HG02610 (cell line): ENCODE measurements at regions not wholly inside any gene's neighbourhood (a gene's known extent, or its start where the extent isn't known, plus 50 kb on each side); places are given as distances from the start of the nearest gene placed in this dataset.

Experiments used
- ATAC-seq: cut with Tn5 transposase; IDR thresholded peaks from one replicate; pipeline ENCODE4 v1.9.1; 2021; ENCODE audit warnings: mild to moderate bottlenecking, moderate library complexity; ENCODE audit not compliant: unreplicated experiment

GRCh38 chr11:45036010-45036409, 85.3 kb upstream of the TP53I11 start:
- no peak for ATAC-seq

- no peak for ATAC-seq
Observed at GRCh38 chr11:45036733-45037132, 86.0 kb upstream of the TP53I11 start.

GRCh38 chr11:45037434-45038005, 86.8 kb upstream of the TP53I11 start:
- ATAC-seq = no peak

- no peak for ATAC-seq
Observed at GRCh38 chr11:45038923-45039322, 88.2 kb upstream of the TP53I11 start.

GRCh38 chr11:45041596-45041995, 90.9 kb upstream of the TP53I11 start:
- no peak for ATAC-seq

- ATAC-seq = no peak
Observed at GRCh38 chr11:45042560-45042959, 91.9 kb upstream of the TP53I11 start.

GRCh38 chr11:45043755-45044475, 93.2 kb upstream of the TP53I11 start:
- no peak for ATAC-seq

GRCh38 chr11:45045683-45046471, 95.2 kb upstream of the TP53I11 start:
- no peak for ATAC-seq

- ATAC-seq = no peak
Observed at GRCh38 chr11:45048313-45048841, 97.7 kb upstream of the TP53I11 start.

GRCh38 chr11:45048870-45049691, 97.4 kb upstream of the PRDM11 start:
- ATAC-seq = no peak

- ATAC-seq = no peak
Observed at GRCh38 chr11:45050111-45050510, 96.3 kb upstream of the PRDM11 start.

- no peak for ATAC-seq
Observed at GRCh38 chr11:45051621-45052020, 94.8 kb upstream of the PRDM11 start.

GRCh38 chr11:45052361-45052760, 94.1 kb upstream of the PRDM11 start:
- ATAC-seq = no peak

GRCh38 chr11:45053736-45054446, 92.5 kb upstream of the PRDM11 start:
- ATAC-seq = no peak

- ATAC-seq = no peak
Observed at GRCh38 chr11:45054956-45055355, 91.5 kb upstream of the PRDM11 start.

GRCh38 chr11:45056529-45056928, 89.9 kb upstream of the PRDM11 start:
- no peak for ATAC-seq

- no peak for ATAC-seq
Observed at GRCh38 chr11:45057938-45058646, 88.3 kb upstream of the PRDM11 start.

GRCh38 chr11:45058647-45058950, 87.8 kb upstream of the PRDM11 start:
- no peak for ATAC-seq

- ATAC-seq = no peak
Observed at GRCh38 chr11:45060707-45061106, 85.7 kb upstream of the PRDM11 start.

GRCh38 chr11:45061641-45062040, 84.8 kb upstream of the PRDM11 start:
- no peak for ATAC-seq
